ENCODE measurements at regions not wholly inside any gene's neighbourhood (a gene's known extent, or its start where the extent isn't known, plus 50 kb on each side); places are given as distances from the start of the nearest gene placed in this dataset.

GRCh38 chr20:7015257-7015656 lies 247.8 kb downstream of the BMP2 start:
- Histone ChIP-seq H3K27me3 (no peaks in the 10 kb centered on the region), H3K27ac (no peak overlapping the region), H3K4me1 (no peaks in the 10 kb centered on the region), H3K4me3 (no peak overlapping the region), H3K36me3 (no peaks in the 10 kb centered on the region), H3K9me3 (no peaks in the 10 kb centered on the region)
- TF ChIP-seq CTCF (IDR thresholded peaks at IDR 0.05) = no peak
- TF ChIP-seq POLR2A (IDR thresholded peaks at IDR 0.05) = no peak
- DNase-seq = no peak

GRCh38 chr20:7022597-7022996 lies 255.1 kb downstream of the BMP2 start:
- no peak for TF ChIP-seq POLR2A (IDR thresholded peaks at IDR 0.05)
- TF ChIP-seq CTCF (IDR thresholded peaks at IDR 0.05) = no peak
- Histone ChIP-seq H3K4me1 (no peaks in the 10 kb centered on the region), H3K36me3 (no peaks in the 10 kb centered on the region), H3K4me3 (no peak overlapping the region), H3K27me3 (no peaks in the 10 kb centered on the region), H3K9me3 (no peaks in the 10 kb centered on the region), H3K27ac (no peak overlapping the region)
- DNase-seq = no peak

- TF ChIP-seq CTCF (IDR thresholded peaks at IDR 0.05) (no peak), POLR2A (IDR thresholded peaks at IDR 0.05) (no peak)
- Histone ChIP-seq H3K4me1 (no peaks in the 10 kb centered on the region), H3K9me3 (no peaks in the 10 kb centered on the region), H3K4me3 (no peak overlapping the region), H3K27me3 (no peaks in the 10 kb centered on the region), H3K27ac (no peak overlapping the region), H3K36me3 (no peaks in the 10 kb centered on the region)
- DNase-seq = no peak
Measured at GRCh38 chr20:7025635-7026034, 258.1 kb downstream of the BMP2 start.

GRCh38 chr20:7029019-7029418 lies 261.5 kb downstream of the BMP2 start:
- Histone ChIP-seq H3K27ac (no peak overlapping the region), H3K9me3 (no peaks in the 10 kb centered on the region), H3K36me3 (no peaks in the 10 kb centered on the region), H3K4me3 (no peak overlapping the region), H3K4me1 (no peaks in the 10 kb centered on the region), H3K27me3 (no peaks in the 10 kb centered on the region)
- TF ChIP-seq POLR2A (IDR thresholded peaks at IDR 0.05) (no peak), CTCF (IDR thresholded peaks at IDR 0.05) (no peak)
- no peak for DNase-seq

GRCh38 chr20:7031222-7031621 lies 263.7 kb downstream of the BMP2 start:
- TF ChIP-seq POLR2A (IDR thresholded peaks at IDR 0.05) (no peak), CTCF (IDR thresholded peaks at IDR 0.05) (peak in 1 of 6 experiments; percentile 5)
- no peaks in the 10 kb centered on the region for H3K27me3 ChIP-seq
- DNase-seq = no peak
- H3K4me1 ChIP-seq = no peaks in the 10 kb centered on the region
- H3K36me3 ChIP-seq = no peaks in the 10 kb centered on the region
- no peaks in the 10 kb centered on the region for H3K9me3 ChIP-seq
- no peak overlapping the region for H3K27ac ChIP-seq
- no peak overlapping the region for H3K4me3 ChIP-seq

GRCh38 chr20:7038029-7038428 lies 270.5 kb downstream of the BMP2 start:
- Histone ChIP-seq H3K27me3 (no peaks in the 10 kb centered on the region), H3K9me3 (no peaks in the 10 kb centered on the region), H3K27ac (no peak overlapping the region), H3K4me3 (no peak overlapping the region), H3K4me1 (no peaks in the 10 kb centered on the region), H3K36me3 (no peaks in the 10 kb centered on the region)
- TF ChIP-seq POLR2A (IDR thresholded peaks at IDR 0.05) (no peak), CTCF (IDR thresholded peaks at IDR 0.05) (no peak)
- no peak for DNase-seq

Measured in Peyer's patch (tissue), 4 donors.